Glomerular visceral epithelial cell (primary cell): ENCODE measurements at regions not wholly inside any gene's neighbourhood (a gene's known extent, or its start where the extent isn't known, plus 50 kb on each side); places are given as distances from the start of the nearest gene placed in this dataset.

Source experiments
- DNase-seq: peaks from one replicate; pipeline ENCODE4 v3.0.0-alpha.2; 2016; ENCODE audit errors: extremely low spot score

- DNase-seq, result no peak
Observed at GRCh38 chr9:16092142-16093091, 539.6 kb downstream of the CCDC171 start.

GRCh38 chr9:16098306-16098705 lies 545.5 kb downstream of the CCDC171 start:
- no peak for DNase-seq

DNA sequence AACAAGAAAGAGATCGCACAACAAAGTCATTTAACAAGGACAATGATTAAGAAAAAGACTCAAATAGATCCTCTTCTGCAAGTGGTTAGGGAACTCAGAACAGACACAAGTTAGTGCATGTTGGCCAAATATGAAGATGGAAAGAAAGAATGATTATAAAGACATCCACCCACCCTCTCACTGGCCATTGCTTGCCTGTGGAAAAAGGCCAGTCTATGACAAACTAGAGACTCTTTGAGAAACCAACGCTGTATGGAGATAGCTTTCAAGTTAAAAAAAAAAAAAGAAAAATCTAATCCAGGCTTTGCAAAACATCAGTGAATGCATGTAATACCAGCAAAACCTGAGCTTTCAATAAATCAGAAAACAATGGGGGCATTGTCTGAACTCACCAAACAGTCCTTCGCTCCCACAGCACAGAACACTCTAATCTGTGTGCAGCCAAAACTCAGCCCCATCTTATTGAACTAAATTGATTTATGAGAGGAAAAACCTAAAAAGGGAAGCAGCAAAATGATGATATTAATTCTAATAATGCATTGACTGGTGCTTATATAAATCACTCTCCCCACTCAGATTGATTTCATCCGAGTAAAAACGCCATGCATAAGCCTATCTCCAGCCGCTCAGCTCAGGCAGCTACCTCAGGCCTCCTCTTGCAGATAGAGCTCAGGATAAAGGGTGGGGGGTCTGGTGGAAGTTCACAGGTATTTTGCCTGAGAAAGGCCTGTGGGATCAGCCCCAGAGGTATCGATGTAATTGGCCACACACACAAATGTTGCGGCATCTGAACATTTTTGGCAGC lies 547.1 kb downstream of the CCDC171 start:
- no peak for DNase-seq

GRCh38 chr9:16100537-16101091 lies 547.8 kb downstream of the CCDC171 start:
- DNase-seq, result no peak

- DNase-seq, result no peak
Observed at GRCh38 chr9:16102154-16102553, 549.3 kb downstream of the CCDC171 start.

DNA sequence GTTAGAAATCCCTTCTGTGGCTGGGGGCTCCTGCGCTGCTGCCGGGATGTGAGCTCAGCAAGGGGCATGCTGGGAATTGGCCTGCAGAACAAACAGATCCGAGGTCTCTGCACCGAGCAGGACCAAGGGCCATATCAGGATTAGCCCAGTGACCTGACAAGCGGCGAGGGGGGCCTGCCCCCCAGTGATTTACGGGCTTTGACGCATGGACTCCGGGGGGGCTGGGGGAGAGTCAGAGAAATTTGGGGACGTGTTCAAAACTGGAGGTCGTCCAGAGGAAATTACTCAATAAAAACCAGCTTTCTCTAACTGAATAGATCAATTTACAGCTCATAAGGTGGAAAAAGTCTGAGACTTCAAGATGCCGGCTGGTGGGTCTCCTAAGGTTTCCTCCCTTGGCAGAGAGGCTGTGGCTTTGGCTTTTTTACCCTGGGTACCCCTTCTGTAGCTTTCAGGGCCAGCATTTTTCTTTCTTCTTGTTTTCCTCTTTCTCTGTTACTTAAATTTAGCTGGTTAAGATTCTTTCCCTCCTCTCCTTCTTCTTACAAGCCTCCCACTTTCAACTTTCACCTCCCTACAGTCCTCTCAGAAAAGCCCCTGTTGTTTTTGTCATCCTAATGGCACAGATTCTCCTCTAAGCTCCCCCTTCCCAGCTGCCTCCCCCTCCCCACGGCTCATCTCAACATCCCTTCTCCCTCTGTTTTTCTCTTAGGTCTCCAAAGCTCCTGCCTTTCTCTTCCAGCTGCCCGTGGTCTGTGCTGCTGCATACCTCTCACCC lies 551.0 kb downstream of the CCDC171 start:
- DNase-seq, result no peak

DNA sequence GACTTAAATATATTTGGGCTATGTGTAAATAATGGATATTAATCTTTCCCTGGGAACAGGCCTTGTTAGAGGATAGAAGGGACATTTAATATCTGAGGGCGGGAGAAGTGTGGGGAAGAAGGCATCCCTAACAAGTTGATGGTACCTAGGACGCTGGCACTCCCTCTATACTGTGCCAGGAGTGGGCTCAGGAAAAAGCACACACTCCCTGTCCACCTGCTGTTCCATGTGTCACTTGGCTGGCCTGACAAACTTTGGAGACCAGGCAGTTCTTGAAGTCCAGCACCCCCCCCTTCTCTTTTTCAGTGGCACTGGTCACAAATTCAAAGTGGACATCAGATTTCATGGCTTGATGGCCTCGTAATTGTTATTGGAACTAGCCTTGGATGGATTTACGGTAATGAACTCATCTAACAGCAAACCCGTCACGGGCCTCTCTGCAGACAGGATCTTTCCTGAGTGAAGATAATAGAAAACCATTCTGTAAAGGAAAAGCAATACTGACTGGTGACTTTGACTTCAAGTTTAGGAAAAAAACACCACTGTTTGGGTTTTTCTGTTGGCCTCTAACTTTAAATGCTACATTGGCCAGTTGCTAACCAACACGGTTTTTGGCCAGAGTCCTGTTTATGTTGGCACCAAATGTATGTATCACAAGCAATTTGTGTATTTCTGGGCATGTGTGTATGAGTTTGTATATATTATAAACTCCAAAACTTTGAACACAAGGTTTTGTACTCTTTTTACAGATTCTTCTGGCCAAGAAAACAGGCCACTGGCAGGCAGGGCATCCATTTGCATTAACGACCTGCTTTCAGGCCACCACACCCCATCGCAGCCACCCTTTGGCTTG lies 552.6 kb downstream of the CCDC171 start:
- no peak for DNase-seq

DNA sequence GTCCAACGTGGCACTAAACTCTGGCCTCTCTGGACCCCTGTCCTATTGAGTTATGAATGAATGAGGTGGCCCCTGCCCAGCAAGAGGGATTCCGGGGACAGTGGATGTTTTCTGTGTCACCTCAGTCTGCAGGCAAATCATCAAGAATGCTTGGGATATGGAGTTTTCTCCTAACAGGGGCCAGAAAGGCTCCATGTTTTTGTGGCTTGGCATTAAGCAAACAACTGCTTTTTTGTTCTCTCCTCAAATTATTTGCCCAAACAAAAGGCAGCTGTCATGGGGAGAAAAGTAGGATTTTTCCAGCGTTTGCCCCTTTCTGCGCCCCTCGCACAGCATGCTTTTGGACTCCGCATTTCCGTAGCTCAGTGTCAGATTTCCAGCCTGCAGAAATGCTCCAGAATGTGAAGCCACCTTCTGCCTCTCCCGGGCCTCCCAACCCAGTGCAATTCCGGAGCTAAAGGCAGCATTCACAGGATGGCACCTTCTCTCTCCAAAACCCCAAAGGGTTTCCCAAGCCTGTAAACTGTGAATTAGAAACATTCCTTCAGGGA lies 553.3 kb downstream of the CCDC171 start:
- no peak for DNase-seq

GRCh38 chr9:16112116-16112515 lies 559.3 kb downstream of the CCDC171 start:
- no peak for DNase-seq

- no peak for DNase-seq
Observed at GRCh38 chr9:16115994-16116393, 563.2 kb downstream of the CCDC171 start.

GRCh38 chr9:16118043-16118442 lies 565.2 kb downstream of the CCDC171 start:
- no peak for DNase-seq

- peak; percentile 95 for DNase-seq
Observed at GRCh38 chr9:16119261-16120230, 566.7 kb downstream of the CCDC171 start.

DNA sequence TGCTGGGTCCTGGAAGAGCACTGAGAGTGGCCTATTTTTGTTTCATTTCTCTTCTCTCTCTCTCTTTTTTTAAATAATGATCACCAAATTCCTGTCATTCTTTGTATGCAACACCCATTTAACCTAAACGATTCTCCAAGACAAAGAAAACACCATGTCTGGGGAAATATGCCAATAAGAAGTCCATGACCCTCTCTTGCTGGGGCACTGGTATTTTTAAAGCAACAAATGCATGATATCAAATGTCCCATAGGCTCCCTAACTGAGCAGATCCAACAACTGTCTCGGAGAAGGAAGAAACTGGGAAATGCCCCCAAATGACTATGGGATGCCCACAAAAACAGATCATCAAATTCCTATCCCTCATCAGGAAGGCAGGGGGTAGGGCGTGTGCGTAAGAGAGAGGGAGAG lies 567.4 kb downstream of the CCDC171 start:
- peak; percentile 91 for DNase-seq

DNA sequence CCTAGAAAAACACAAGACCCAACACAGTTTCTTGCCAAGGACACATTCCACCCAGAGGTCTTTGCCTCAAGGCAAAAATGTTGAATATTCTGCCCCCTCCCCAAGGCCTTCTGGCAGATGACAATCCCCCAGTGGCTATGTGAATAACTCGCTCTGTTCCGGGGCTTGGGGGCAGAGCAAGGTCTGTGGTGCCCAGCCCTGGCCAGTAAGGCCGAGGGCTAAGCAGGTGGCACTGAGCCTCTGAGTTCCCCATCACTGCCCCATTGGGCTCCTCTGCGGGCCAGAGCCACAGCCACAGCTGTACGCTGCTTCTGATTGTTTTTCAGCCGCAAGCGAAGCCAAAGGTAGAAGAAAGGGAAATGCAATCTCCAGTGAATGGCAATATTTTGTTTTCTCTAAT lies 567.9 kb downstream of the CCDC171 start:
- no peak for DNase-seq

- DNase-seq, result no peak
Observed at GRCh38 chr9:16121168-16121567, 568.3 kb downstream of the CCDC171 start.

GRCh38 chr9:16121601-16122286 lies 568.9 kb downstream of the CCDC171 start:
- peak; percentile 65 for DNase-seq

DNA sequence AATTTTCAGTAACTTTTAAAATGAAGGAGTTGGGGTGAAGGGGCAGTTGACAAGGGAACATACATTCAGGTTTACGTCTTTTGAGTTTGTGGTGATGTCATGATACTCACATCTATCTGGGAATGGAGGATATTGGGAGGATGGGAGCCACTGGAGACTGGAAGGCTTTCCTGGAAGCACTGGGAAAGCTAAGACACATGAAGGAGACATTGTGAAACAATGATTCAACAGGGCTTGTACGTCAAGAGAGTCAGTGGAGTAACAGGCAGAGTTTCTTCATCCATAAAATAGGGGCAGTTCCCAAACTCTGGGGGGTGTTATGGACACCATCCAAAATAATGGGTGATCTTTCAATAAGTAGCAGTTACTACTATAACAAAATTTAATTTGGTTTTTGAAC lies 572.8 kb downstream of the CCDC171 start:
- DNase-seq, result no peak

DNA sequence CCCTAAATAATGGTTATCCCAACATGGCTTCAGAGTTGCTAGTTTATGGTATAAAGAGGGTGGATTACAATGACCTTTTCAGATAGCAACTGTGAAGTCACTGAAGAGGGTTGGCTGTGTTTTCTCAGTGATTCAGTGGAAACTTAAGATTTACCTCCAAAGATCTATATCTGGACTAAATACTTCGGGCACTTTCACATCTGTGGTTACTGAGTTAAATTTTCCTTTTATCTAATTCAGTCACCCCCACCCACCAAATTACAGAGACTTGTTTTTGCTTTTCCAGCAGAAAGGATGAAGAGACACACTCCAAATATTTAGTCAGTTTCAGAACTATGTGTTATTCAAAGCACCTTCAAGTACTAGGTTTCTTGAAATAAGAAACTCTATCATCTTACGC lies 573.2 kb downstream of the CCDC171 start:
- DNase-seq, result no peak

DNA sequence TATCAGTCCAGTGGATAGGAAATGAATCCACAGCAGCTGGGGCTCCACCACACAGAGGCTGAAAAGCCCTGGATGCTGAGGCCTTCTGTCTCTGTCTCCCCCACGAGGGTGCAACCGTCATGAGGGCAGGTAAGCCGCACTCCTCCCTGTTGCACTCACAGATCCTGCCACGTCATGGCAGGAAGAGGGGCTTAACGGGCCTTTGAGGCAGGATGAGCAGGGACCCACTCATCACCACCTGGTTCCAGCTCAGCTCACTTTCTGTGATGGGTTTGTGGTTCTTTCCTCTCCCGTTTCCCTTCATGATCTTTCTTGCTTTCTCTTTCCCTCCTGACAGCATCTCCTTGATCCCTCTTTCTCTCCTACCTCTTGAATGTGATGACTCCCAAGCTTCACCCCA lies 575.2 kb downstream of the CCDC171 start:
- DNase-seq, result no peak
